ENCODE measurements at regions not wholly inside any gene's neighbourhood (a gene's known extent, or its start where the extent isn't known, plus 50 kb on each side); places are given as distances from the start of the nearest gene placed in this dataset.

DNA sequence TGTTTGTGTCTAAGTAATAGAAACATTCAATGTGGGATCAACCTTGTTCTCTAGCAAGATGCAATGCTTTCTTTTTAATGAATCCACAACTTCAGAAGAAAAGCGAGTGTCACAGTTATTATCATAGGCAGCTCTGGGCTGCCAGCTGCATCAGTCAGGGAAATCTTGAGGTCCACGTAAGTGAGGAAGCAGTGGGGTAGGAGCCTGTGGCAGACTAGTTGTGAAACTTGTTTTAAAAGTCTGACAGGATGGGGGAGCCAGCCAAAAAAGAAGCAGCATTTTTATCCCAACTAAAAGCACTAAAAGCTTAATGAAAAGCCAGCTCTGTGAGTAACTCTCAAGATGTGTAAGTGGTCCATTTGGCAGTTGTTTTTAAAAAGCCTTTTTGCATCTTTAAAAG is 113.1 kb downstream of the ZNF326 start:
- TF ChIP-seq, protein P1, sequence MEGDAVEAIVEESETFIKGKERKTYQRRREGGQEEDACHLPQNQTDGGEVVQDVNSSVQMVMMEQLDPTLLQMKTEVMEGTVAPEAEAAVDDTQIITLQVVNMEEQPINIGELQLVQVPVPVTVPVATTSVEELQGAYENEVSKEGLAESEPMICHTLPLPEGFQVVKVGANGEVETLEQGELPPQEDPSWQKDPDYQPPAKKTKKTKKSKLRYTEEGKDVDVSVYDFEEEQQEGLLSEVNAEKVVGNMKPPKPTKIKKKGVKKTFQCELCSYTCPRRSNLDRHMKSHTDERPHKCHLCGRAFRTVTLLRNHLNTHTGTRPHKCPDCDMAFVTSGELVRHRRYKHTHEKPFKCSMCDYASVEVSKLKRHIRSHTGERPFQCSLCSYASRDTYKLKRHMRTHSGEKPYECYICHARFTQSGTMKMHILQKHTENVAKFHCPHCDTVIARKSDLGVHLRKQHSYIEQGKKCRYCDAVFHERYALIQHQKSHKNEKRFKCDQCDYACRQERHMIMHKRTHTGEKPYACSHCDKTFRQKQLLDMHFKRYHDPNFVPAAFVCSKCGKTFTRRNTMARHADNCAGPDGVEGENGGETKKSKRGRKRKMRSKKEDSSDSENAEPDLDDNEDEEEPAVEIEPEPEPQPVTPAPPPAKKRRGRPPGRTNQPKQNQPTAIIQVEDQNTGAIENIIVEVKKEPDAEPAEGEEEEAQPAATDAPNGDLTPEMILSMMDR (IDR thresholded peaks at IDR 0.05), result no peak

DNA sequence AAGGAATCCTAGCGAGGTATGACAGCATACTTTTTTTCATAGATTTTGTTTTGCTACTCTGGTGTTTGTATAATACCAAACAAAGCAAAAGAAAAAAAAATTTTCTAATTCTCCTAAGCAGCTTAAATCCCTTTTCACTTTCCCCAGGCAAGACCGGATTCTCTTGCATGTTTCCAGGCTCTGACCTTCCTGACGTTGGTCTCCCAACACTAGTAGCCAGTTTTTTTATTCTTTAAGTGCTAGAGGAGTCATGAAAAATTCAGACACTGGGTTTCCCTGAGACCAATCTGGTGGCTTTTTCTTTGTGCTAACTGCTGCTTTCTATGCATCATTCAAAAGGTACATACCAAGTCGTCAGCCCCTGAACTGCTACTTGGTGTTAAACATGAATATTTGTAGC is 111.4 kb downstream of the ZNF326 start:
- TF ChIP-seq, protein P1 (IDR thresholded peaks at IDR 0.05), result no peak

DNA sequence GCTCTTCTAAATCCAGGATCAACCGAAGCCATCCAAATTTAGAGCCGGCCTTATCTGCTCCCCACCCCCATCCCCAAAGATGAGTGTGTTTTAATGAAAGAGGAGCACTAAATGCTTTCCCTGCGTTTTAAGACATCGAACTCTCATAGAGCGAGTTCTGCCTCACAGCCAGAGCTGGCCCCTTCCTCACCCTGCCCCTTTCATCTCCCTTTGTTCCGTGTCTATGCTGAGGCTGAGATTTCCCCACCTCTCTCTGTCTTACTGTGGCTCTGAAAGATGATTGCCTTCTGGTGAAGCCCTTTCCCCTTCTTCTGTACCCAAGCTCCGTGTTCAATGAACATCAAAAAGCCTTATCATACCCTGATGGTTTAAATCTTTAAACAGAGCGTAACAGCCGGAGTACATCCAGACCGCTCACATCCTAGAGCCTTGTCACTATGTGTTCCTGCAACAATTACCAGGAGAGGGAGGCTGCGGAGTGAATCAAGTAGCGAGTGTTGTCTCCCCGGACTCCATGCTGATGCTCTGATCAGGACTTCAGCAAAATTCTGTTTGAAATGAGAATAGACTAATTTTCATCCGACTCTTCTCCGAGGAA is 110.1 kb downstream of the ZNF326 start:
- TF ChIP-seq, protein P1 (IDR thresholded peaks at IDR 0.05), result no peak

DNA sequence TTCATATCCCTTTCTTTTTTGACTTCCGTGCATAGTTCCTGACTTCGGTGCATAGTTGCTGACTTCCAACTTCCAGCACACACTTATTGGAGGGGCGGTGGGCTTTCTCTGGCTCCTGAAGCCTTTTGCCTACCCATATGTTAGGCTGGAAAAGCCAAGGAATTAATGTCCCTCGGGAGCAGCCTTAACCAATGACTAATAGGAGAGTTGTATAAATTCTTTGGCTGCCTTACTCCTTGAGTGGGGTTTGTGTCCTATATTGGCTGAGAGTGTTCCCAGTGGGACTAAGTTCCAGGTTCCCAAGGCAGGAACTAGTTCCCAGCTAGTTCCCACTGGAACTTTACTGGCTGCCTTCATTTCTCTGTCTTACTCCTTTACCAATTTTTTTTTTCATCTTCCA is 105.7 kb downstream of the ZNF326 start:
- TF ChIP-seq, protein P1 (IDR thresholded peaks at IDR 0.05), result no peak

DNA sequence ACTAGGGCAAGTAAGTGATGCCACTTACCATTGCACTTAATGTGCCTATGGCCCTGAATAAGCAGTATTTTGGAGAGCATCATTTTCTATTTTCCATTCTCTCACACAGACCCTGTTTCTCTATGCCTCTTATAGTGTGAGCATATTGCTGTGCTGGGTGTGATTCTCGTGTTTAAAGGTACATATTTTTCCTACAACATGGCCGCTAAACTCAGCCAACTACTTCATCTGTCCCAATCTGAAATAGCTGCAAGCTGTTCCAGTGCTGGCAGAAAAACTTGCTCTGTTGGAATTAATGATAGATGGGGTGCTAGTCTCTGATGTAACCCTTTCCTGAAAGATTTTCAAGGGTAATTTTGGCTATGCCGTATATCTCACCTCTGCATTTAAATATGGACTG is 97.5 kb downstream of the ZNF326 start:
- TF ChIP-seq, protein P1 (IDR thresholded peaks at IDR 0.05), result no peak
